Stimulated activated CD8-positive, alpha-beta memory T cell treated with anti-CD3 and anti-CD28 coated beads, Interleukin-4, amount 100 ng/mL, for 48 hours (primary cell): ENCODE measurements at regions not wholly inside any gene's neighbourhood (a gene's known extent, or its start where the extent isn't known, plus 50 kb on each side); places are given as distances from the start of the nearest gene placed in this dataset.
A peak's percentile ranks its signal among the peaks of the same experiment; 100 is the strongest.
"Not testable (repeated sequence)": the region's sequence is repeated elsewhere in the genome, so short reads cannot be mapped to it uniquely, and the experiment has no call there.

Experiments used
- DNase-seq: peaks from one replicate; pipeline ENCODE4 v3.0.0-alpha.2; 2020

GRCh38 chr4:57200799-57201327 lies 90.7 kb upstream of the IGFBP7 start:
- DNase-seq, result no peak

GRCh38 chr4:57199267-57199666 lies 89.1 kb upstream of the IGFBP7 start:
- no peak for DNase-seq

- no peak for DNase-seq
Measured at GRCh38 chr4:57195622-57196021, 85.4 kb upstream of the IGFBP7 start.

- no peak for DNase-seq
Measured at GRCh38 chr4:57194068-57194611, 84.0 kb upstream of the IGFBP7 start.

- DNase-seq, result no peak
Measured at GRCh38 chr4:57193209-57193810, 83.1 kb upstream of the IGFBP7 start.

GRCh38 chr4:57191523-57192034 lies 81.4 kb upstream of the IGFBP7 start:
- DNase-seq, result no peak

GRCh38 chr4:57190601-57191481 lies 80.7 kb upstream of the IGFBP7 start:
- DNase-seq, result peak; percentile 63

- DNase-seq, result no peak
Measured at GRCh38 chr4:57187246-57187645, 77.1 kb upstream of the IGFBP7 start.

- no peak for DNase-seq
Measured at GRCh38 chr4:57184378-57185029, 74.3 kb upstream of the IGFBP7 start.

GRCh38 chr4:57182132-57182874 lies 72.1 kb upstream of the IGFBP7 start:
- DNase-seq, result no peak

GRCh38 chr4:57173136-57173535 lies 63.0 kb upstream of the IGFBP7 start:
- not testable (repeated sequence) for DNase-seq

- DNase-seq, result no peak
Measured at GRCh38 chr4:57172065-57172464, 61.9 kb upstream of the IGFBP7 start.

GRCh38 chr4:57168982-57169381 lies 58.8 kb upstream of the IGFBP7 start:
- DNase-seq, result no peak

- peak; percentile 86 for DNase-seq
Measured at GRCh38 chr4:57163530-57164459, 53.6 kb upstream of the IGFBP7 start.

- no peak for DNase-seq
Measured at GRCh38 chr4:57162499-57163019, 52.4 kb upstream of the IGFBP7 start.
